Astrocyte (in vitro differentiated cells and primary cell): ENCODE measurements at regions not wholly inside any gene's neighbourhood (a gene's known extent, or its start where the extent isn't known, plus 50 kb on each side); places are given as distances from the start of the nearest gene placed in this dataset.

ENCODE experiments used
- EZH2 ChIP-seq: IDR thresholded peaks from 2 replicates; pipeline ENCODE4 v1.6.1; 2012; ENCODE audit warnings: mild to moderate bottlenecking, low read length, inconsistent platforms; ENCODE audit not compliant: insufficient read depth
- TF ChIP-seq, protein P1 (sequence below): IDR thresholded peaks from 2 replicates; pipeline ENCODE4 v1.5.1; 2011; ENCODE audit warnings: low read depth, mild to moderate bottlenecking, inconsistent platforms, low read length, moderate library complexity; ENCODE audit not compliant: insufficient read depth

DNA sequence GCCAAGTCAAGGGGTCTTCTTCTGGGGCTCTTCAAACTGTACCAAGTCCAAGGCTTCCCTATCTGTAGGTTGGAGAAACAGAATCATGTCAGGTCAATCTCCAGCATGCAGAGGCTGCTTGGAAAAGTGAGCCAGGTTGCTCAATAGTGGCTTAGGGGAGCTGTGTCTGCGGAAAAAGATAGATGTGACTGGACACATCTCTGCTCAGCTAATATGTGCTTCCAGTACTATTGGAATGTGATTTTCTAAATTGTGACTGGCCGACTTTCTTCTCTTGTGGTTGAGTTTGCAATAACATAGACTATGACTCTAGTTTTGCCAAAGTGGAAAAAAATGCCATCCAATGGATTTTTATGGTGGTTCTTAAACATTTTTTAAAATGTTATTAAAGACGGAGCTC, 136.7 kb downstream of the BOD1 start:
- TF ChIP-seq, protein P1, sequence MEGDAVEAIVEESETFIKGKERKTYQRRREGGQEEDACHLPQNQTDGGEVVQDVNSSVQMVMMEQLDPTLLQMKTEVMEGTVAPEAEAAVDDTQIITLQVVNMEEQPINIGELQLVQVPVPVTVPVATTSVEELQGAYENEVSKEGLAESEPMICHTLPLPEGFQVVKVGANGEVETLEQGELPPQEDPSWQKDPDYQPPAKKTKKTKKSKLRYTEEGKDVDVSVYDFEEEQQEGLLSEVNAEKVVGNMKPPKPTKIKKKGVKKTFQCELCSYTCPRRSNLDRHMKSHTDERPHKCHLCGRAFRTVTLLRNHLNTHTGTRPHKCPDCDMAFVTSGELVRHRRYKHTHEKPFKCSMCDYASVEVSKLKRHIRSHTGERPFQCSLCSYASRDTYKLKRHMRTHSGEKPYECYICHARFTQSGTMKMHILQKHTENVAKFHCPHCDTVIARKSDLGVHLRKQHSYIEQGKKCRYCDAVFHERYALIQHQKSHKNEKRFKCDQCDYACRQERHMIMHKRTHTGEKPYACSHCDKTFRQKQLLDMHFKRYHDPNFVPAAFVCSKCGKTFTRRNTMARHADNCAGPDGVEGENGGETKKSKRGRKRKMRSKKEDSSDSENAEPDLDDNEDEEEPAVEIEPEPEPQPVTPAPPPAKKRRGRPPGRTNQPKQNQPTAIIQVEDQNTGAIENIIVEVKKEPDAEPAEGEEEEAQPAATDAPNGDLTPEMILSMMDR, result no peak
- TF ChIP-seq EZH2, result no peak
